Fibroblast of pulmonary artery (primary cell): ENCODE measurements at regions not wholly inside any gene's neighbourhood (a gene's known extent, or its start where the extent isn't known, plus 50 kb on each side); places are given as distances from the start of the nearest gene placed in this dataset.

ENCODE experiments used
- DNase-seq: peaks from one replicate; pipeline ENCODE4 v3.0.0-alpha.2; 2010; ENCODE audit warnings: low read depth
- H3K4me3 ChIP-seq: replicated peaks from 2 replicates; pipeline ENCODE4 v1.5.1; 2011; ENCODE audit warnings: low read depth, mild to moderate bottlenecking, control low read depth, low read length, moderate library complexity
- CTCF ChIP-seq: IDR thresholded peaks from 2 replicates; pipeline ENCODE4 v1.5.1; 2011; ENCODE audit warnings: mild to moderate bottlenecking, control low read depth, low read length, inconsistent platforms; ENCODE audit errors: missing control alignments

DNA sequence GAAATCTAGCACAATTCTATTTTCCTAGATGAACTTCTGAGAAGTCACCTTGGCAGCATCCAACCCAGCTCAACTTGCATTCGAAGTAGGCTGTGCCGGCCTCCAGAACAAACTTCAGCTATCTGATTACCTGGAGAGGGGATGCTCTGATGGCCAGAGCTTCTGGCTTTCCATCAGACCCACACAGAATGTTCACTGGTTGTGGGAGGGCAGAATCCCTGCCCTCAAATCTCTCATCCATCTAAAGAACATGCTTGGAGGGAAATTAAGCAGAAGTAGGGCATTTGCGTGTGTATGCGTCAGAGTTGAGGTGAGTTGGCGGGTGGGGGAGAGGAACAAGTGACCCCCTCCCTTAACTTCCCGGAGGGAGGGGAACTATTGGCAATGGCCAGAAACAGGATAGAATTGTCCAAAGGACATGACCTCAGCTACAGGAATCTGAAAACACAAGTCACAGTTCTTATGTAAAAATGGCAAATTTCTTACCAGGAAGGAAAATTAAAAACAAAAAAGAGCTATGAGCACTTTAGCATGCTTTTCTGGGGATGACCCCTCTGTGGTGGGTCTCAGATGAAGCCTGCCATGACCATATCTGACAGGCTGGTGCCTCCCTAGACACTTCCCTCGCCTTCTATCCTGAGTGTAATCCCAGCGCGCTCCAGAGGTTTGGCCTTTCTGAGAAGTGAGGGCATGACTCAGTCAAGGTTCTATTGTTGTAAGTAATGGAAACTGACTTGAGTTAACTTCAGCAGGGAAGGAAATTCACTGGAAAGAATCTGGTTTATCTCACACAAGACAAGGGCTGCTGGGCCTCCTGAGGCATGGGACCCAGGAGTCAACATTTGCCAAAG lies 278.8 kb downstream of the RPS24 start:
- DNase-seq, result peak; percentile 90
- no peak overlapping the region for H3K4me3 ChIP-seq
- TF ChIP-seq CTCF, result peak; percentile 5

GRCh38 chr10:78313048-78313381 lies 279.4 kb downstream of the RPS24 start:
- no peak overlapping the region for H3K4me3 ChIP-seq
- no peak for DNase-seq
- no peak for TF ChIP-seq CTCF

DNA sequence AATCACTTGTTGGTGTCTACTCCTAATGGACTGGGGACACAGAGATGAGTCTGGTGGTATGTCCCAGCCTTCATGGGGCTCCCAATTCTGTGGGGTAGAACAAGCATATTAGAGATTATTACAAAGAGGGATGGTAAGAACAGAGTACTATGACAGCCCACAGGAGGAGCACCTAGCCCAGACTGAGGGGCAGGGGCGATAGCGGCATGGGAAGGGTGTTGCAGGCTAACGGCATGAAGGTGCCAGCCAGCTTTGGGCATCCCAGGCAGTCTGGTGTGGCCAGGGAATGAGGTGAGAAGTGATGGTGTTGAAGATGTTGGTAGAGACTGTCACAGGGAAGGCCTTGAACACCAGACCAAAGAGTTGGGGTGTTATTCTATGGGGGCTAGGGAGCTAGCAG lies 280.0 kb downstream of the RPS24 start:
- TF ChIP-seq CTCF, result no peak
- no peak for DNase-seq
- H3K4me3 ChIP-seq, result no peak overlapping the region

GRCh38 chr10:78314651-78315050 lies 281.0 kb downstream of the RPS24 start:
- TF ChIP-seq CTCF, result no peak
- DNase-seq, result no peak
- no peak overlapping the region for H3K4me3 ChIP-seq

DNA sequence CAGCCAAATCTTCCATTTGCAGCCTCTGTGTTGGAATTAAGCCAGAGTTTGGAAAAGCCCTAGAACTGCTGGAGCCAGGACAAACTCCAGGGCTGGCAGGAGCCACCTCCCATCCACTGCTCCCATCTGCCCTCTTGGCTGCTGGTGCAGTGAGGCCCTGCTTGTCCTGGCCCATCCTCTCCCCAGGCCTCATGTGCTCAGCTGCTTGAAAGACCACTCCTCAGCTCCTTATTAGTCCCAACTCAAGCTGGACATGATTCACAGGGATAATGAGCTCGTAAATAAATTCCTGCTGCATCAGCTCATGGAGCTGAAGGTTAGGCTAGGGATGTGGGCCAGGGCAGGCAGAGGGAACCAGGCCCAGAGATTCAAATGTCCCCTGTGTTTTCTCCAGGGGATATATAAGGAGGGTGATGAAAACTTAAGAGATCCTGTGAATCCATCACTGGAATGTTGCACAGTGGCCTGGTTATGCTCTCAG lies 282.8 kb downstream of the RPS24 start:
- no peak for DNase-seq
- TF ChIP-seq CTCF, result no peak
- no peak overlapping the region for H3K4me3 ChIP-seq

GRCh38 chr10:78318305-78318704 lies 284.6 kb downstream of the RPS24 start:
- no peak for TF ChIP-seq CTCF
- no peak for DNase-seq
- H3K4me3 ChIP-seq, result no peak overlapping the region

DNA sequence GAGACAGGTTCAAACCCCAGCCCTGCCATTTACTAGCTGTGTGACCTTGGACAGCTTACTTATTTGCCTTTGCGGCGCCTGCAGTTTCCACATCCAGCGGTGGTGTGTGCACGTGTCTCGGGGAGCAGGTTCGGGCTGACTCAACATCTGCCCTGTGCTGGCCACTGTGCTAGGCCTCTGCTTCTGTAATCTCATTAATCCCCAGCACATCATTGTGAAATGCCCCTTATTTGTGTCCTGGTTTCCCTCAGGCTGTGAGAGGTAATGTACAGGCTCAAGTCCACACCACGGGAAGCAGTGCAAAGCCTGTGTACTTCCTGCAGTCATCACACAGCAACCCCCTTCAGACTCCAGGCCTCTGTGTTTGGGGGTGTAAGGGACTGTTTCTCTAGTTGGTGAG lies 285.7 kb downstream of the RPS24 start:
- no peak for TF ChIP-seq CTCF
- no peak overlapping the region for H3K4me3 ChIP-seq
- DNase-seq, result no peak
